SK-N-SH (cell line): ENCODE measurements at regions not wholly inside any gene's neighbourhood (a gene's known extent, or its start where the extent isn't known, plus 50 kb on each side); places are given as distances from the start of the nearest gene placed in this dataset.

Source experiments
- CTCF ChIA-PET: fragments of 300-600, 350-600 bp; formaldehyde crosslinking; extraction: SDS; loops from one replicate; lab custom pipeline; 2021; lab: Yijun Ruan, JAX
- POLR2A ChIA-PET: fragments of 350-600 bp; sonication (Branson Sonifier 250); formaldehyde crosslinking; extraction: SDS; loops from one replicate; lab custom pipeline; 2020; ENCODE audit warnings: antibody characterized with exemption, inconsistent platforms; lab: Yijun Ruan, JAX
- DNase-seq: peaks from one replicate; pipeline ENCODE4 v3.0.0; 2012
- H2AFZ ChIP-seq: fragments of 200-600 bp; sonication (generic); 2 replicates; pipeline ENCODE4 v1.8.1; 2016; ENCODE audit warnings: antibody characterized with exemption, mild to moderate bottlenecking, low read depth
- H3F3A ChIP-seq: fragments of 200-600 bp; sonication (generic); replicated peaks from 2 replicates; pipeline ENCODE3; 2016; ENCODE audit warnings: antibody characterized with exemption, mild to moderate bottlenecking; ENCODE audit not compliant: insufficient read depth
- H3K27ac ChIP-seq, 2 experiments: fragments of 200-500 bp in 1 of 2; fragments of 200-600 bp in 1 of 2; sonication (Bioruptor generic) in 1 of 2; sonication (generic), shearing (Covaris generic) in 1 of 2; 2 replicates each; pipeline versions ENCODE4 v1.5.1 to v1.6.1; 2014 to 2016; ENCODE audit warnings: low read depth in 2 of 2, inconsistent platforms in 1 of 2, low read length in 1 of 2, mild to moderate bottlenecking in 1 of 2, mixed read lengths in 1 of 2
- H3K27me3 ChIP-seq: fragments of 200-600 bp; sonication (generic), shearing (Covaris generic); 2 replicates; pipeline ENCODE4 v1.6.1; 2016; ENCODE audit warnings: mixed run types; ENCODE audit not compliant: insufficient read depth
- H3K36me3 ChIP-seq, 2 experiments: fragments of 200-500 bp in 1 of 2; fragments of 200-600 bp in 1 of 2; sonication (Bioruptor generic) in 1 of 2; sonication (generic) in 1 of 2; replicated peaks in 1 of 2; 2 replicates each; pipeline versions ENCODE3 to v1.5.1; 2014 to 2016; ENCODE audit warnings: low read length in 1 of 2, mild to moderate bottlenecking in 1 of 2; ENCODE audit not compliant: insufficient read depth in 2 of 2, control insufficient read depth in 1 of 2
- H3K4me1 ChIP-seq, 2 experiments: fragments of 200-500 bp in 1 of 2; fragments of 200-600 bp in 1 of 2; sonication (Bioruptor generic) in 1 of 2; sonication (generic), shearing (Covaris generic) in 1 of 2; 2 replicates each; pipeline versions ENCODE4 v1.5.1 to v1.6.1; 2014 to 2016; ENCODE audit warnings: low read depth in 1 of 2, low read length in 1 of 2, mixed run types in 1 of 2; ENCODE audit not compliant: insufficient read depth in 2 of 2, control insufficient read depth in 1 of 2
- H3K4me2 ChIP-seq: fragments of 200-600 bp; sonication (generic), shearing (Covaris generic); 2 replicates; pipeline ENCODE4 v1.6.1; 2017; ENCODE audit warnings: mixed run types
- H3K4me3 ChIP-seq, 2 experiments: fragments of 200-500 bp in 1 of 2; fragments of 200-600 bp in 1 of 2; sonication (Bioruptor generic) in 1 of 2; sonication (generic), shearing (Covaris generic) in 1 of 2; 2 replicates each; pipeline versions ENCODE4 v1.5.1 to v1.8.1; 2014 to 2016; ENCODE audit warnings: low read depth in 2 of 2, inconsistent platforms in 1 of 2, low read length in 1 of 2, mild to moderate bottlenecking in 1 of 2, mixed read lengths in 1 of 2, moderate library complexity in 1 of 2
- H3K79me2 ChIP-seq: fragments of 200-600 bp; sonication (generic); 2 replicates; pipeline ENCODE4 v1.8.1; 2017; ENCODE audit warnings: mild to moderate bottlenecking; ENCODE audit not compliant: insufficient read depth
- H3K9ac ChIP-seq: fragments of 200-600 bp; sonication (generic); 2 replicates; pipeline ENCODE4 v1.6.1; 2017; ENCODE audit warnings: mixed run types
- H3K9me2 ChIP-seq: fragments of 200-600 bp; sonication (generic); 2 replicates; pipeline ENCODE4 v1.6.1; 2017; ENCODE audit warnings: mixed run types
- H3K9me3 ChIP-seq: fragments of 200-600 bp; sonication (generic); 2 replicates; pipeline ENCODE4 v1.6.1; 2017; ENCODE audit warnings: mixed run types, mild to moderate bottlenecking, moderate library complexity
- H4K20me1 ChIP-seq: fragments of 200-600 bp; sonication (generic); 2 replicates; pipeline ENCODE4 v1.6.1; 2017; ENCODE audit warnings: mild to moderate bottlenecking, mixed run types; ENCODE audit not compliant: insufficient read depth
- CHD2 ChIP-seq: fragments of 150-350 bp; IDR thresholded peaks from 2 replicates; pipeline ENCODE4 v1.6.1; 2018; ENCODE audit warnings: low read length; ENCODE audit not compliant: partially characterized antibody
- ELF1 ChIP-seq: IDR thresholded peaks from 2 replicates; pipeline ENCODE4 v1.4.0; 2012
- EP300 ChIP-seq, 2 experiments: IDR thresholded peaks; 2 replicates each; pipeline versions ENCODE4 v1.4.0 to v1.6.1; 2012; ENCODE audit warnings: borderline replicate concordance in 1 of 2, low read depth in 1 of 2, low read length in 1 of 2
- FOSL2 ChIP-seq: IDR thresholded peaks from 2 replicates; pipeline ENCODE4 v1.4.0; 2012; ENCODE audit warnings: low read depth, mild to moderate bottlenecking, moderate library complexity, borderline replicate concordance
- GABPA ChIP-seq: IDR thresholded peaks from 2 replicates; pipeline ENCODE4 v1.4.0; 2012; ENCODE audit warnings: low read depth, mild to moderate bottlenecking
- GATA2 ChIP-seq: sonication (generic); formaldehyde crosslinking; IDR thresholded peaks from 2 replicates; pipeline ENCODE4 v1.5.0; 2020; ENCODE audit warnings: mild to moderate bottlenecking, missing genetic modification reagents
- JUND ChIP-seq: IDR thresholded peaks from 2 replicates; pipeline ENCODE4 v1.4.0; 2012
- NRF1 ChIP-seq: IDR thresholded peaks from 2 replicates; pipeline ENCODE4 v1.6.1; 2012; ENCODE audit warnings: low read depth, mild to moderate bottlenecking, low read length
- POLR2AphosphoS5 ChIP-seq: IDR thresholded peaks from 2 replicates; pipeline ENCODE4 v1.6.1; 2012; ENCODE audit warnings: low read depth, low read length
- RAD21 ChIP-seq: IDR thresholded peaks from 2 replicates; pipeline ENCODE4 v1.6.1; 2012; ENCODE audit warnings: mild to moderate bottlenecking, low read length
- RXRA ChIP-seq: IDR thresholded peaks from 2 replicates; pipeline ENCODE4 v1.4.0; 2012; ENCODE audit warnings: low read depth, mild to moderate bottlenecking, borderline replicate concordance
- SMC3 ChIP-seq: IDR thresholded peaks from 2 replicates; pipeline ENCODE4 v1.6.1; 2012; ENCODE audit warnings: low read depth, low read length, improper control_type of control experiment
- TAF1 ChIP-seq: IDR thresholded peaks from 2 replicates; pipeline ENCODE4 v1.6.1; 2012; ENCODE audit warnings: low read depth, mild to moderate bottlenecking, low read length, moderate library complexity, borderline replicate concordance
- TCF12 ChIP-seq: IDR thresholded peaks from 2 replicates; pipeline ENCODE4 v1.4.0; 2012
- TEAD4 ChIP-seq: IDR thresholded peaks from 2 replicates; pipeline ENCODE4 v1.4.0; 2012; ENCODE audit warnings: mild to moderate bottlenecking, borderline replicate concordance; ENCODE audit not compliant: insufficient read depth
- USF2 ChIP-seq: fragments of 150-350 bp; IDR thresholded peaks from 2 replicates; pipeline ENCODE4 v1.6.1; 2017; ENCODE audit warnings: antibody characterized with exemption, low read length, low read depth, borderline replicate concordance
- WGBS: methylation state at CpG from one replicate; pipeline ENCODE4 v1.1.6; 2017; ENCODE audit warnings: low lambda C conversion rate; 5-methylcytosine and 5-hydroxymethylcytosine counted together

- Histone ChIP-seq H3K9me3 (no peaks in the 10 kb centered on the region), H3K27ac (no peak overlapping the region), H3K4me2 (no peak overlapping the region), H3K4me3 (no peak overlapping the region), H3K9ac (no peak overlapping the region), H2AFZ (no peak overlapping the region), H4K20me1 (no peaks in the 10 kb centered on the region), H3F3A (no peaks in the 10 kb centered on the region), H3K27me3 (no peaks in the 10 kb centered on the region), H3K4me1 (peaks cover 0 to 6% of the 10 kb centered on the region in 2 experiments; a peak in 1 of 4 replicates), H3K9me2 (no peaks in the 10 kb centered on the region), H3K36me3 (no peaks in the 10 kb centered on the region), H3K79me2 (no peaks in the 10 kb centered on the region)
- DNase-seq = no peak
- WGBS = 43% methylated on average over 1 of the region's 1 CpG
- TF ChIP-seq TEAD4 = no peak
- no peak for TF ChIP-seq POLR2AphosphoS5
- ChIA-PET POLR2A (no interaction called here), CTCF (no interaction called here)
Measured at GRCh38 chr7:68492359-68492690, 1106.0 kb upstream of the AUTS2 start.

- 33% methylated on average over 3 of the region's 3 CpGs for WGBS
- H3F3A ChIP-seq = no peaks in the 10 kb centered on the region
- no peak overlapping the region for H3K4me3 ChIP-seq
- no peaks in the 10 kb centered on the region for H3K36me3 ChIP-seq
- H2AFZ ChIP-seq = no peak overlapping the region
- no peaks in the 10 kb centered on the region for H4K20me1 ChIP-seq
- H3K4me1 ChIP-seq = peaks cover 0 to 7% of the 10 kb centered on the region in 2 experiments; a peak in 1 of 4 replicates
- H3K4me2 ChIP-seq = no peak overlapping the region
- H3K9ac ChIP-seq = no peak overlapping the region
- ChIA-PET CTCF (no interaction called here), POLR2A (no interaction called here)
- no peaks in the 10 kb centered on the region for H3K27me3 ChIP-seq
- DNase-seq = no peak
- no peaks in the 10 kb centered on the region for H3K9me2 ChIP-seq
- no peak overlapping the region for H3K27ac ChIP-seq
- TF ChIP-seq GABPA (no peak), TCF12 (no peak), FOSL2 (no peak), GATA2 (CRISPR knock-in tag) (no peak), TAF1 (no peak), EP300 (IDR thresholded peaks at IDR 0.05; ENCODE audit: borderline replicate concordance in 1 of 2, low read depth in 1 of 2, low read length in 1 of 2) (no peak), USF2 (no peak), SMC3 (no peak), JUND (no peak), POLR2AphosphoS5 (no peak), RAD21 (no peak), ELF1 (no peak), TEAD4 (no peak), NRF1 (no peak), RXRA (no peak), CHD2 (no peak)
- no peaks in the 10 kb centered on the region for H3K79me2 ChIP-seq
- no peaks in the 10 kb centered on the region for H3K9me3 ChIP-seq
Measured at GRCh38 chr7:68503400-68503799, 1094.9 kb upstream of the AUTS2 start.
